ENCODE measurements at regions not wholly inside any gene's neighbourhood (a gene's known extent, or its start where the extent isn't known, plus 50 kb on each side); places are given as distances from the start of the nearest gene placed in this dataset.
A peak's percentile ranks its signal among the peaks of the same experiment; 100 is the strongest.
"Not testable (repeated sequence)": the region's sequence is repeated elsewhere in the genome, so short reads cannot be mapped to it uniquely, and the experiment has no call there.

- DNase-seq (ENCODE audit: low read depth, low spot score), result peak; percentile 66
Measured at GRCh38 chr14:52124791-52125684, 56.2 kb upstream of the NID2 start.

DNA sequence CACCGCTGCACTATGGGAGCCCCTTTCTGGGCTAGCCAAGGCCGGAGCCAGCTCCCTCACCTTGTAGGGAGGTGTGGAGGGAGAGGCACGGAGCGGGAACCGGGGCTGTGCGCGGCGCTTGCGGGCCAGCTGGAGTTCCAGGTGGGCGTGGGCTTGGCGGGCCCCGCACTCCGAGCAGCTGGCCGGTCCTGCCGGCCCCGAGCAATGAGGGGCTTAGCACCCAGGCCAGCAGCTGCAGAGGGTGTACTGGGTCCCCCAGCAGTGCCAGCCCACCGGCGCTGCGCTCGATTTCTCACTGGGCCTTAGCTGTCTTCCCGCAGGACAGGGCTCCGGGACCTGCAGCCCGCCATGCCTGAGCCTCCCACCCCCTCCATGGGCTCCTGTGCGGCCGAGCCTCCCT is 53.3 kb upstream of the NID2 start:
- DNase-seq (ENCODE audit: low read depth, low spot score), result not testable (repeated sequence)

DNA sequence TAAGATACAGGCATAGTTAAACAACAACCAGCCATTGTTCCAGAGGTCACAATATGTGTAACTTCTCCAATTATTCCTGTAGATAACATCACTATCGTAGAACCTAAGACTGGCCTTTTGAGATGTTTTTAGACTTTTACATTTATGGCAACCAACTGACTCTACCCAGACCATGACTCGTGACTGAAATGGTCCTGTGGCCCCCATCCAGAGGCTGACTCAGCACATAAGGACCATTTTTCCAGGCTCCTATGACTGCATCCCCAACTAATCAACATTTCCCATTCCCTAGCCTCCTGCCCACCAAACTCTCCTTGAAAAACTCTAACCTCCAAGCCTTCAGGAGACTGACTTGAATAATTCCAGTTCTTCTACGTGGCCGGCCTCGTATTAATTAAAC is 52.6 kb upstream of the NID2 start:
- DNase-seq (ENCODE audit: low read depth, low spot score), result no peak

GRCh38 chr14:52119030-52119429 is 50.2 kb upstream of the NID2 start:
- DNase-seq (ENCODE audit: low read depth, low spot score), result no peak

Measured in astrocyte of the hippocampus (primary cell).